K562 (cell line): ENCODE measurements at regions not wholly inside any gene's neighbourhood (a gene's known extent, or its start where the extent isn't known, plus 50 kb on each side); places are given as distances from the start of the nearest gene placed in this dataset.

ENCODE experiments used
- RBM22 ChIP-seq: fragments of 200-400 bp; formaldehyde crosslinking; IDR thresholded peaks from 2 replicates; pipeline ENCODE4 v1.6.1; 2018; ENCODE audit warnings: low read length, low read depth; ENCODE audit not compliant: poor library complexity, severe bottlenecking
- RREB1 ChIP-seq: fragments of 250-450 bp; sonication (Bioruptor Pico); IDR thresholded peaks from 2 replicates; pipeline ENCODE4 v1.4.0; 2020
- ZNF609 ChIP-seq: sonication (generic); formaldehyde crosslinking; IDR thresholded peaks from 2 replicates; pipeline ENCODE4 v1.8.1; 2023; ENCODE audit warnings: missing genetic modification reagents, mild to moderate bottlenecking, borderline replicate concordance

- no peak for TF ChIP-seq ZNF609 (CRISPR knock-in tag)
- TF ChIP-seq RREB1 (CRISPR knock-in tag): no peak
- no peak for TF ChIP-seq RBM22
- TF ChIP-seq, all 486 proteins: peak for 0
Measured at GRCh38 chr5:9690751-9691150, 60.6 kb upstream of the TAS2R1 start (continued).
